Ovary (tissue), 3 donors: ENCODE measurements at regions not wholly inside any gene's neighbourhood (a gene's known extent, or its start where the extent isn't known, plus 50 kb on each side); places are given as distances from the start of the nearest gene placed in this dataset.

Experiments
- EP300 ChIP-seq: sonication (generic); formaldehyde crosslinking; IDR thresholded peaks from one replicate; pipeline ENCODE4 v1.6.1; 2017; ENCODE audit warnings: antibody characterized with exemption
- POLR2A ChIP-seq: fragments of 450-650 bp; IDR thresholded peaks from one replicate; pipeline ENCODE4 v1.6.1; 2017; ENCODE audit warnings: antibody characterized with exemption, mild to moderate bottlenecking, moderate library complexity
- TF ChIP-seq, protein P1 (sequence below), 3 donors: fragments of 450-650 bp in 2 of 3; fragments of 200-600 bp in 1 of 3; IDR thresholded peaks; one replicate each; pipeline versions ENCODE4 v1.5.1 to v1.8.0; 2016 to 2022; ENCODE audit warnings: antibody characterized with exemption in 3 of 3, mild to moderate bottlenecking in 1 of 3
- donor health status: DM: no; HTN: no; CAD: no.

- TF ChIP-seq, protein P1, sequence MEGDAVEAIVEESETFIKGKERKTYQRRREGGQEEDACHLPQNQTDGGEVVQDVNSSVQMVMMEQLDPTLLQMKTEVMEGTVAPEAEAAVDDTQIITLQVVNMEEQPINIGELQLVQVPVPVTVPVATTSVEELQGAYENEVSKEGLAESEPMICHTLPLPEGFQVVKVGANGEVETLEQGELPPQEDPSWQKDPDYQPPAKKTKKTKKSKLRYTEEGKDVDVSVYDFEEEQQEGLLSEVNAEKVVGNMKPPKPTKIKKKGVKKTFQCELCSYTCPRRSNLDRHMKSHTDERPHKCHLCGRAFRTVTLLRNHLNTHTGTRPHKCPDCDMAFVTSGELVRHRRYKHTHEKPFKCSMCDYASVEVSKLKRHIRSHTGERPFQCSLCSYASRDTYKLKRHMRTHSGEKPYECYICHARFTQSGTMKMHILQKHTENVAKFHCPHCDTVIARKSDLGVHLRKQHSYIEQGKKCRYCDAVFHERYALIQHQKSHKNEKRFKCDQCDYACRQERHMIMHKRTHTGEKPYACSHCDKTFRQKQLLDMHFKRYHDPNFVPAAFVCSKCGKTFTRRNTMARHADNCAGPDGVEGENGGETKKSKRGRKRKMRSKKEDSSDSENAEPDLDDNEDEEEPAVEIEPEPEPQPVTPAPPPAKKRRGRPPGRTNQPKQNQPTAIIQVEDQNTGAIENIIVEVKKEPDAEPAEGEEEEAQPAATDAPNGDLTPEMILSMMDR (IDR thresholded peaks at IDR 0.05) = no peak
- TF ChIP-seq POLR2A (no peak), EP300 (no peak)
Observed at GRCh38 chr7:79713276-79713675, 259.8 kb upstream of the MAGI2 start.
